ENCODE measurements at regions not wholly inside any gene's neighbourhood (a gene's known extent, or its start where the extent isn't known, plus 50 kb on each side); places are given as distances from the start of the nearest gene placed in this dataset.

GRCh38 chr16:35911899-35912298, 2452.5 kb downstream of the TP53TG3F start:
- no peak for TF ChIP-seq CTCF (IDR thresholded peaks at IDR 0.05)
- TF ChIP-seq POLR2A (IDR thresholded peaks at IDR 0.05): no peak

Measured in prostate gland (tissue), 2 donors.